ENCODE measurements at regions not wholly inside any gene's neighbourhood (a gene's known extent, or its start where the extent isn't known, plus 50 kb on each side); places are given as distances from the start of the nearest gene placed in this dataset.

- TF ChIP-seq CTCF (IDR thresholded peaks at IDR 0.05), result no peak
Observed at GRCh38 chr9:88287972-88288371, 100.3 kb upstream of the SPIN1 start.

GRCh38 chr9:88280816-88281382 is 107.3 kb upstream of the SPIN1 start:
- DNase-seq, result no peak

More at GRCh38 chr9:88287972-88288371, 100.3 kb upstream of the SPIN1 start:
- Histone ChIP-seq H3K36me3 (no peaks in the 10 kb centered on the region), H3K9me3 (peaks cover 0 to 13% (median 0%) of the 10 kb centered on the region in 3 donors), H3K27ac (no peak overlapping the region), H3K4me3 (no peak overlapping the region), H3K4me1 (no peaks in the 10 kb centered on the region), H3K27me3 (no peaks in the 10 kb centered on the region)
- no peak for DNase-seq
- WGBS, 2 donors, result 79% methylated on average over 2 of the region's 2 CpGs; no CpG with 5 or more reads in 1 of the 2 donors
- intact Hi-C loops (cut with DNase I), result no loop called here

GRCh38 chr9:88278036-88278435 is 110.2 kb upstream of the SPIN1 start:
- Histone ChIP-seq H3K27me3 (peaks cover 0 to 4% (median 0%) of the 10 kb centered on the region in 4 donors), H3K9me3 (peaks cover 0 to 6% (median 0%) of the 10 kb centered on the region in 3 donors), H3K27ac (no peak overlapping the region), H3K36me3 (no peaks in the 10 kb centered on the region), H3K4me3 (no peak overlapping the region), H3K4me1 (no peaks in the 10 kb centered on the region)
- WGBS, 2 donors, result 73 to 83% methylated on average over 12 of the region's 12 CpGs
- DNase-seq, result no peak
- intact Hi-C loops (cut with DNase I), result no loop called here
- TF ChIP-seq CTCF (IDR thresholded peaks at IDR 0.05) (no peak), POLR2A (IDR thresholded peaks at IDR 0.05) (no peak)

More at GRCh38 chr9:88280816-88281382, 107.3 kb upstream of the SPIN1 start:
- Histone ChIP-seq H3K36me3 (no peaks in the 10 kb centered on the region), H3K27me3 (peaks cover 0 to 4% (median 0%) of the 10 kb centered on the region in 4 donors), H3K4me1 (no peaks in the 10 kb centered on the region), H3K4me3 (no peak overlapping the region), H3K9me3 (peaks cover 0 to 19% (median 0%) of the 10 kb centered on the region in 3 donors), H3K27ac (no peak overlapping the region)
- 56 to 58% methylated on average over 5 of the region's 10 CpGs for WGBS, 2 donors
- TF ChIP-seq CTCF (IDR thresholded peaks at IDR 0.05) (no peak), POLR2A (IDR thresholded peaks at IDR 0.05) (no peak)
- intact Hi-C loops (cut with DNase I), result no loop called here

GRCh38 chr9:88274078-88274477 is 114.2 kb upstream of the SPIN1 start:
- no peaks in the 10 kb centered on the region for H3K36me3 ChIP-seq
- intact Hi-C loops (cut with DNase I), result no loop called here
- WGBS, 2 donors, result 67 to 79% methylated on average over 2 of the region's 2 CpGs
- peaks cover 0 to 4% (median 0%) of the 10 kb centered on the region in 4 donors for H3K27me3 ChIP-seq
- TF ChIP-seq POLR2A (IDR thresholded peaks at IDR 0.05) (no peak), CTCF (IDR thresholded peaks at IDR 0.05) (no peak)
- no peak for DNase-seq
- H3K4me1 ChIP-seq, result no peaks in the 10 kb centered on the region
- no peak overlapping the region for H3K4me3 ChIP-seq
- no peaks in the 10 kb centered on the region for H3K9me3 ChIP-seq
- H3K27ac ChIP-seq, result no peak overlapping the region

- Histone ChIP-seq H3K27ac (no peak overlapping the region), H3K4me1 (no peaks in the 10 kb centered on the region), H3K36me3 (no peaks in the 10 kb centered on the region), H3K9me3 (no peaks in the 10 kb centered on the region), H3K4me3 (no peak overlapping the region), H3K27me3 (peaks cover 0 to 2% (median 0%) of the 10 kb centered on the region in 4 donors)
- no peak for DNase-seq
- intact Hi-C loops (cut with DNase I), result no loop called here
- TF ChIP-seq CTCF (IDR thresholded peaks at IDR 0.05), result no peak
- TF ChIP-seq POLR2A (IDR thresholded peaks at IDR 0.05), result no peak
- WGBS, 2 donors, result 84 to 94% methylated on average over 3 to 6 of the region's 6 CpGs
Observed at GRCh38 chr9:88272986-88273385, 115.3 kb upstream of the SPIN1 start.

Measured in esophagus squamous epithelium (tissue), 5 donors.